GM18511 (cell line): ENCODE measurements at regions not wholly inside any gene's neighbourhood (a gene's known extent, or its start where the extent isn't known, plus 50 kb on each side); places are given as distances from the start of the nearest gene placed in this dataset.

ENCODE experiments used
- ATAC-seq: cut with Tn5 transposase; IDR thresholded peaks from one replicate; pipeline ENCODE4 v1.9.1; 2021; ENCODE audit warnings: mild to moderate bottlenecking, moderate library complexity; ENCODE audit not compliant: unreplicated experiment

GRCh38 chr19:31500197-31500830 lies 151.1 kb upstream of the TSHZ3 start:
- no peak for ATAC-seq

GRCh38 chr19:31500946-31501345 lies 151.7 kb upstream of the TSHZ3 start:
- ATAC-seq: no peak

- no peak for ATAC-seq
These were observed 152.4 kb upstream of the TSHZ3 start for GRCh38 chr19:31501427-31502195.

- ATAC-seq: no peak
These were observed 153.4 kb upstream of the TSHZ3 start for GRCh38 chr19:31502536-31503170.

- ATAC-seq: no peak
These were observed 154.0 kb upstream of the TSHZ3 start for GRCh38 chr19:31503211-31503610.

GRCh38 chr19:31504221-31504620 lies 155.0 kb upstream of the TSHZ3 start:
- no peak for ATAC-seq

GRCh38 chr19:31505596-31505910 lies 156.3 kb upstream of the TSHZ3 start:
- no peak for ATAC-seq

- ATAC-seq: no peak
These were observed 156.9 kb upstream of the TSHZ3 start for GRCh38 chr19:31506102-31506501.

- ATAC-seq: no peak
These were observed 161.4 kb upstream of the TSHZ3 start for GRCh38 chr19:31510635-31511034.

- ATAC-seq: no peak
These were observed 161.9 kb upstream of the TSHZ3 start for GRCh38 chr19:31511098-31511497.

GRCh38 chr19:31511696-31512095 lies 162.5 kb upstream of the TSHZ3 start:
- ATAC-seq: no peak

GRCh38 chr19:31512181-31512970 lies 163.1 kb upstream of the TSHZ3 start:
- ATAC-seq: no peak

GRCh38 chr19:31513841-31514240 lies 164.6 kb upstream of the TSHZ3 start:
- ATAC-seq: no peak

- no peak for ATAC-seq
These were observed 166.7 kb upstream of the TSHZ3 start for GRCh38 chr19:31515931-31516330.

- no peak for ATAC-seq
These were observed 167.5 kb upstream of the TSHZ3 start for GRCh38 chr19:31516756-31517155.

GRCh38 chr19:31517224-31518180 lies 168.3 kb upstream of the TSHZ3 start:
- no peak for ATAC-seq

- no peak for ATAC-seq
These were observed 169.2 kb upstream of the TSHZ3 start for GRCh38 chr19:31518216-31519020.

GRCh38 chr19:31519256-31519655 lies 170.0 kb upstream of the TSHZ3 start:
- no peak for ATAC-seq

- no peak for ATAC-seq
These were observed 170.7 kb upstream of the TSHZ3 start for GRCh38 chr19:31519908-31520307.

GRCh38 chr19:31520633-31521032 lies 171.4 kb upstream of the TSHZ3 start:
- no peak for ATAC-seq
